ENCODE measurements at regions not wholly inside any gene's neighbourhood (a gene's known extent, or its start where the extent isn't known, plus 50 kb on each side); places are given as distances from the start of the nearest gene placed in this dataset.

GRCh38 chr4:127352220-127353113, 280.3 kb upstream of the INTU start:
- ATAC-seq (ENCODE audit: low FRiP score): no peak
- no peak for TF ChIP-seq CTCF (IDR thresholded peaks at IDR 0.05)
- DNase-seq (ENCODE audit: low spot score): no peak

- no peak for TF ChIP-seq CTCF (IDR thresholded peaks at IDR 0.05)
- ATAC-seq (ENCODE audit: low FRiP score): no peak
- no peak for DNase-seq (ENCODE audit: low spot score)
These were observed 277.0 kb upstream of the INTU start for GRCh38 chr4:127355743-127356142.

- ATAC-seq (ENCODE audit: low FRiP score) (no peak), DNase-seq (ENCODE audit: low spot score) (no peak)
- no peak for TF ChIP-seq CTCF (IDR thresholded peaks at IDR 0.05)
These were observed 275.0 kb upstream of the INTU start for GRCh38 chr4:127357765-127358164.

GRCh38 chr4:127362686-127363085, 270.1 kb upstream of the INTU start:
- DNase-seq (ENCODE audit: low spot score) (no peak), ATAC-seq (ENCODE audit: low FRiP score) (no peak)
- TF ChIP-seq CTCF (IDR thresholded peaks at IDR 0.05): no peak

- no peak for DNase-seq (ENCODE audit: low spot score)
- no peak for ATAC-seq (ENCODE audit: low FRiP score)
- TF ChIP-seq CTCF (IDR thresholded peaks at IDR 0.05): no peak
These were observed 268.4 kb upstream of the INTU start for GRCh38 chr4:127364397-127364796.

GRCh38 chr4:127364911-127365310, 267.8 kb upstream of the INTU start:
- ATAC-seq (ENCODE audit: low FRiP score): no peak
- DNase-seq (ENCODE audit: low spot score): no peak
- no peak for TF ChIP-seq CTCF (IDR thresholded peaks at IDR 0.05)

DNA sequence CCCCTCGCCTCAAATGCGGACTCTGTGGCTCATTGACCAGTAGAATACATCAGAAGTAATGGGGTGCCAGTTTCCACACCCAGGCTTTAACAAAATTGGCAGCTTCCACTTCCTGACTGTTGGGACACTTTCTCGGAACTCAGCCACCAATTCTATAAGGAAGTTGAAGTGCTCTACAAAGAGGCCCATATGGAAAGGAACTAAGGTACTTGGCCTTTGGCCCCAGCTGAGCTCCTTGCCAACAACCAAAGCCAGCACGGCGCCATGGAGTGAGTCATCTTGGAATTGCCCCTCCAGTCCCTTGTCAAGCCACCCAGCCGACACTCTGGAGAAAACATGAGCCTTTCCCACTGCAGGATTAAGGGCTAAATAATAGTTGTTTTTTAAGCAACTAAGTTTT, 262.2 kb upstream of the INTU start:
- no peak for ATAC-seq (ENCODE audit: low FRiP score)
- no peak for DNase-seq (ENCODE audit: low spot score)

More for the DNA sequence above, 262.2 kb upstream of the INTU start:
- TF ChIP-seq CTCF (IDR thresholded peaks at IDR 0.05): no peak

All from omental fat pad (tissue), 3 donors.